ENCODE measurements at regions not wholly inside any gene's neighbourhood (a gene's known extent, or its start where the extent isn't known, plus 50 kb on each side); places are given as distances from the start of the nearest gene placed in this dataset.

GRCh38 chr1:168455764-168456163 is 88.0 kb downstream of the XCL2 start:
- no peaks in the 10 kb centered on the region for H3K27me3 ChIP-seq
- intact Hi-C loops (cut with DNase I; ENCODE audit: low total_unique reads), result no loop called here
- DNase-seq, result no peak
- H3K36me3 ChIP-seq, result no peaks in the 10 kb centered on the region
- no peak overlapping the region for H3K4me3 ChIP-seq
- WGBS, 5 donors, result 78 to 98% (median 94%) methylated on average over 2 of the region's 2 CpGs
- H3K4me1 ChIP-seq, result no peaks in the 10 kb centered on the region
- no peak for TF ChIP-seq EP300 (IDR thresholded peaks at IDR 0.05)
- TF ChIP-seq CTCF (IDR thresholded peaks at IDR 0.05), result no peak
- no peak overlapping the region for H3K27ac ChIP-seq
- H3K9me3 ChIP-seq, result peaks cover 0 to 22% (median 6%) of the 10 kb centered on the region in 4 donors

- H3K27me3 ChIP-seq, result no peaks in the 10 kb centered on the region
- intact Hi-C loops (cut with DNase I; ENCODE audit: low total_unique reads), result no loop called here
- no peak for DNase-seq
- H3K27ac ChIP-seq, result no peak overlapping the region
- H3K4me3 ChIP-seq, result no peak overlapping the region
- no peak for TF ChIP-seq POLR2A (IDR thresholded peaks at IDR 0.05)
- no peak for TF ChIP-seq CTCF (IDR thresholded peaks at IDR 0.05)
- TF ChIP-seq POLR2AphosphoS5 (IDR thresholded peaks at IDR 0.05), result no peak
- no peak for TF ChIP-seq EP300 (IDR thresholded peaks at IDR 0.05)
- H3K9me3 ChIP-seq, result peaks cover 0 to 19% (median 5%) of the 10 kb centered on the region in 4 donors
- no peaks in the 10 kb centered on the region for H3K4me1 ChIP-seq
- WGBS, 5 donors, result 60 to 84% (median 72%) methylated on average over 1 of the region's 1 CpG
- no peaks in the 10 kb centered on the region for H3K36me3 ChIP-seq
Measured at GRCh38 chr1:168454211-168454815, 89.5 kb downstream of the XCL2 start.

GRCh38 chr1:168453056-168453455 is 90.7 kb downstream of the XCL2 start:
- intact Hi-C loops (cut with DNase I; ENCODE audit: low total_unique reads), result no loop called here
- no peak overlapping the region for H3K4me3 ChIP-seq
- 82 to 93% (median 88%) methylated on average over 4 of the region's 4 CpGs for WGBS, 5 donors
- no peaks in the 10 kb centered on the region for H3K27me3 ChIP-seq
- no peak for TF ChIP-seq EP300 (IDR thresholded peaks at IDR 0.05)
- TF ChIP-seq CTCF (IDR thresholded peaks at IDR 0.05), result no peak
- no peak for TF ChIP-seq POLR2A (IDR thresholded peaks at IDR 0.05)
- no peak for TF ChIP-seq POLR2AphosphoS5 (IDR thresholded peaks at IDR 0.05)
- H3K36me3 ChIP-seq, result no peaks in the 10 kb centered on the region
- peaks cover 0 to 19% (median 5%) of the 10 kb centered on the region in 4 donors for H3K9me3 ChIP-seq
- no peak overlapping the region for H3K27ac ChIP-seq
- no peak for DNase-seq
- no peaks in the 10 kb centered on the region for H3K4me1 ChIP-seq

GRCh38 chr1:168452329-168452728 is 91.5 kb downstream of the XCL2 start:
- WGBS, 5 donors, result 66 to 81% (median 69%) methylated on average over 1 of the region's 1 CpG
- Histone ChIP-seq H3K4me1 (no peaks in the 10 kb centered on the region), H3K9me3 (peaks cover 0 to 19% (median 5%) of the 10 kb centered on the region in 4 donors), H3K27ac (no peak overlapping the region), H3K36me3 (no peaks in the 10 kb centered on the region), H3K4me3 (no peak overlapping the region), H3K27me3 (no peaks in the 10 kb centered on the region)
- no peak for DNase-seq
- intact Hi-C loops (cut with DNase I; ENCODE audit: low total_unique reads), result no loop called here
- TF ChIP-seq CTCF (IDR thresholded peaks at IDR 0.05) (no peak), POLR2A (IDR thresholded peaks at IDR 0.05) (no peak)
